Mesenchymal stem cell (in vitro differentiated cells and primary cell): ENCODE measurements at regions not wholly inside any gene's neighbourhood (a gene's known extent, or its start where the extent isn't known, plus 50 kb on each side); places are given as distances from the start of the nearest gene placed in this dataset.
"Not testable (repeated sequence)": the region's sequence is repeated elsewhere in the genome, so short reads cannot be mapped to it uniquely, and the experiment has no call there.

ENCODE experiments used
- DNase-seq: peaks from one replicate; pipeline ENCODE4 v3.0.0-alpha.2; 2013
- H2AFZ ChIP-seq: one replicate; pipeline ENCODE4 v1.6.1; 2013; ENCODE audit warnings: low read depth, mild to moderate bottlenecking, control low read depth, inconsistent platforms, low read length, moderate library complexity
- H2AK5ac ChIP-seq: 2 replicates; pipeline ENCODE4 v1.6.1; 2013; ENCODE audit warnings: low read length, moderate library complexity, mild to moderate bottlenecking, inconsistent platforms; ENCODE audit not compliant: severe bottlenecking
- H2BK120ac ChIP-seq: one replicate; pipeline ENCODE4 v1.6.1; 2013; ENCODE audit warnings: low read depth, mild to moderate bottlenecking, inconsistent platforms, low read length, moderate library complexity
- H2BK12ac ChIP-seq, 2 experiments: one replicate each; pipeline ENCODE4 v1.6.1; 2013; ENCODE audit warnings: inconsistent platforms in 2 of 2, low read length in 2 of 2, mild to moderate bottlenecking in 2 of 2, moderate library complexity in 2 of 2, control low read depth in 1 of 2
- H2BK15ac ChIP-seq: one replicate; pipeline ENCODE4 v1.6.1; 2013; ENCODE audit warnings: mild to moderate bottlenecking, low read depth, inconsistent platforms; ENCODE audit not compliant: poor library complexity, severe bottlenecking
- H2BK5ac ChIP-seq: 2 replicates; pipeline ENCODE4 v1.6.1; 2013; ENCODE audit warnings: low read depth, mild to moderate bottlenecking, low read length, control low read depth, inconsistent platforms; ENCODE audit not compliant: poor library complexity, severe bottlenecking
- H3K14ac ChIP-seq, 2 experiments: one replicate each; pipeline ENCODE4 v1.6.1; 2013; ENCODE audit warnings: inconsistent platforms in 2 of 2, low read length in 2 of 2, control low read depth in 1 of 2, mild to moderate bottlenecking in 1 of 2, moderate library complexity in 1 of 2
- H3K18ac ChIP-seq, 2 experiments: one replicate each; pipeline ENCODE4 v1.6.1; 2013; ENCODE audit warnings: inconsistent platforms in 2 of 2, low read length in 2 of 2, control low read depth in 1 of 2, low read depth in 1 of 2, mild to moderate bottlenecking in 1 of 2
- H3K23ac ChIP-seq, 2 experiments: one replicate each; pipeline ENCODE4 v1.6.1; 2013; ENCODE audit warnings: inconsistent platforms in 2 of 2, low read length in 2 of 2, mild to moderate bottlenecking in 2 of 2, moderate library complexity in 2 of 2, control low read depth in 1 of 2
- H3K27ac ChIP-seq: 2 replicates; pipeline ENCODE4 v1.5.1; 2013; ENCODE audit warnings: mild to moderate bottlenecking, moderate library complexity, low read length, control low read depth, inconsistent platforms; ENCODE audit not compliant: poor library complexity, severe bottlenecking
- H3K27me3 ChIP-seq, 2 experiments: 2 replicates each; pipeline versions ENCODE4 v1.6.1 to v1.7.0; 2013; ENCODE audit warnings: low read length in 2 of 2, mild to moderate bottlenecking in 2 of 2, moderate library complexity in 2 of 2, control low read depth in 1 of 2, inconsistent platforms in 1 of 2; ENCODE audit not compliant: control insufficient read depth in 1 of 2, insufficient read depth in 1 of 2
- H3K36me3 ChIP-seq, 2 experiments: 2 replicates each; pipeline versions ENCODE4 v1.6.1 to v1.7.0; 2013; ENCODE audit warnings: low read length in 2 of 2, control low read depth in 1 of 2, inconsistent platforms in 1 of 2, low read depth in 1 of 2, mild to moderate bottlenecking in 1 of 2; ENCODE audit not compliant: insufficient read depth in 2 of 2, control insufficient read depth in 1 of 2
- H3K4ac ChIP-seq, 2 experiments: one replicate each; pipeline ENCODE4 v1.6.1; 2013; ENCODE audit warnings: inconsistent platforms in 2 of 2, low read length in 2 of 2, mild to moderate bottlenecking in 2 of 2, moderate library complexity in 2 of 2, control low read depth in 1 of 2, low read depth in 1 of 2
- H3K4me1 ChIP-seq: 2 replicates; pipeline ENCODE4 v1.6.1; 2013; ENCODE audit warnings: low read depth, low read length, control low read depth; ENCODE audit not compliant: control insufficient read depth, insufficient read depth
- H3K4me2 ChIP-seq: 2 replicates; pipeline ENCODE4 v1.6.1; 2013; ENCODE audit warnings: low read length, mild to moderate bottlenecking, inconsistent platforms; ENCODE audit not compliant: poor library complexity, severe bottlenecking
- H3K4me3 ChIP-seq, 2 experiments: 2 replicates each; pipeline versions ENCODE4 v1.5.1 to v1.7.0; 2013; ENCODE audit warnings: low read length in 2 of 2, mild to moderate bottlenecking in 2 of 2, control low read depth in 1 of 2, low read depth in 1 of 2; ENCODE audit not compliant: insufficient read depth in 1 of 2
- H3K79me1 ChIP-seq: replicated peaks from 2 replicates; pipeline ENCODE4 v1.6.1; 2013; ENCODE audit warnings: mild to moderate bottlenecking, control low read depth, low read length, inconsistent platforms; ENCODE audit not compliant: poor library complexity, severe bottlenecking
- H3K9ac ChIP-seq: 2 replicates; pipeline ENCODE4 v1.7.0; 2013; ENCODE audit warnings: mild to moderate bottlenecking, low read length, moderate library complexity
- H3K9me3 ChIP-seq: 2 replicates; pipeline ENCODE4 v1.7.0; 2013; ENCODE audit warnings: mild to moderate bottlenecking, low read length; ENCODE audit not compliant: control insufficient read depth
- H4K8ac ChIP-seq: one replicate; pipeline ENCODE4 v1.6.1; 2013; ENCODE audit warnings: inconsistent platforms, mild to moderate bottlenecking, low read length, moderate library complexity
- H4K91ac ChIP-seq: one replicate; pipeline ENCODE4 v1.6.1; 2013; ENCODE audit warnings: mild to moderate bottlenecking, low read length, inconsistent platforms
- WGBS: methylation state at CpG from one replicate; pipeline ENCODE4 v1.1.7; 2013; ENCODE audit warnings: mixed read lengths; 5-methylcytosine and 5-hydroxymethylcytosine counted together

- Histone ChIP-seq H2BK5ac (no peak overlapping the region), H3K14ac (peak overlapping the region in 1 of 2 experiments; percentile 60), H3K36me3 (no peaks in the 10 kb centered on the region), H3K4ac (no peak overlapping the region), H2BK12ac (no peak overlapping the region), H2BK15ac (no peak overlapping the region), H3K18ac (no peak overlapping the region), H4K91ac (peak overlapping the region; percentile 50), H3K27ac (no peak overlapping the region), H3K23ac (no peak overlapping the region), H3K4me1 (peaks cover 9% of the 10 kb centered on the region), H3K9me3 (no peaks in the 10 kb centered on the region), H3K79me1 (no peaks in the 10 kb centered on the region), H2BK120ac (no peak overlapping the region), H2AFZ (no peak overlapping the region), H3K9ac (no peak overlapping the region), H3K27me3 (no peaks in the 10 kb centered on the region), H2AK5ac (no peak overlapping the region), H3K4me3 (no peak overlapping the region), H4K8ac (no peak overlapping the region), H3K4me2 (no peak overlapping the region)
- DNase-seq: no peak
- WGBS: 56% methylated on average over 10 of the region's 11 CpGs
Observed at GRCh38 chr4:15198070-15198727, 195.9 kb downstream of the CPEB2 start.

- H3K23ac ChIP-seq: no peak overlapping the region
- no peaks in the 10 kb centered on the region for H3K36me3 ChIP-seq
- no peak overlapping the region for H2AFZ ChIP-seq
- H3K9ac ChIP-seq: no peak overlapping the region
- H2BK12ac ChIP-seq: no peak overlapping the region
- no peak overlapping the region for H3K4me3 ChIP-seq
- H3K18ac ChIP-seq: no peak overlapping the region
- H2AK5ac ChIP-seq: no peak overlapping the region
- WGBS: 86% methylated on average over 1 of the region's 1 CpG
- H2BK120ac ChIP-seq: no peak overlapping the region
- no peaks in the 10 kb centered on the region for H3K27me3 ChIP-seq
- no peak overlapping the region for H4K91ac ChIP-seq
- H3K4me2 ChIP-seq: no peak overlapping the region
- H3K4me1 ChIP-seq: peaks cover 5% of the 10 kb centered on the region
- no peak overlapping the region for H3K27ac ChIP-seq
- H2BK15ac ChIP-seq: no peak overlapping the region
- H3K14ac ChIP-seq: no peak overlapping the region
- no peaks in the 10 kb centered on the region for H3K79me1 ChIP-seq
- no peak overlapping the region for H3K4ac ChIP-seq
- no peak overlapping the region for H4K8ac ChIP-seq
- H2BK5ac ChIP-seq: no peak overlapping the region
- no peak for DNase-seq
- peaks cover 12% of the 10 kb centered on the region for H3K9me3 ChIP-seq
Observed at GRCh38 chr4:15201782-15202181, 199.5 kb downstream of the CPEB2 start.

- Histone ChIP-seq H2BK120ac (no peak overlapping the region), H4K91ac (no peak overlapping the region), H2AK5ac (no peak overlapping the region), H3K79me1 (no peaks in the 10 kb centered on the region), H2BK12ac (no peak overlapping the region), H3K4ac (no peak overlapping the region), H3K4me2 (no peak overlapping the region), H3K14ac (no peak overlapping the region), H3K27ac (no peak overlapping the region), H3K4me3 (no peak overlapping the region), H3K9ac (no peak overlapping the region), H4K8ac (no peak overlapping the region), H3K9me3 (peaks cover 19% of the 10 kb centered on the region), H3K27me3 (no peaks in the 10 kb centered on the region), H3K4me1 (peaks cover 4% of the 10 kb centered on the region), H3K36me3 (no peaks in the 10 kb centered on the region), H2AFZ (no peak overlapping the region), H3K23ac (no peak overlapping the region), H2BK5ac (no peak overlapping the region), H3K18ac (no peak overlapping the region), H2BK15ac (no peak overlapping the region)
- no peak for DNase-seq
- WGBS: 100% methylated on average over 1 of the region's 2 CpGs
Observed at GRCh38 chr4:15202481-15202880, 200.2 kb downstream of the CPEB2 start.

GRCh38 chr4:15206526-15206925 is 204.2 kb downstream of the CPEB2 start:
- not testable (repeated sequence) for H3K79me1 ChIP-seq, H3K4ac ChIP-seq, H3K4me2 ChIP-seq, H4K91ac ChIP-seq, H3K27me3 ChIP-seq, H3K4me3 ChIP-seq, H3K9ac ChIP-seq, H2BK15ac ChIP-seq, H2BK120ac ChIP-seq, H3K27ac ChIP-seq, H3K18ac ChIP-seq, H3K4me1 ChIP-seq, H3K14ac ChIP-seq, H2AK5ac ChIP-seq, DNase-seq, H2BK12ac ChIP-seq, H2BK5ac ChIP-seq, H3K23ac ChIP-seq, H3K36me3 ChIP-seq, H2AFZ ChIP-seq, H4K8ac ChIP-seq
- peaks cover 28% of the 10 kb centered on the region for H3K9me3 ChIP-seq
- WGBS: 63% methylated on average over 3 of the region's 3 CpGs
